Uterus (tissue), 3 donors: ENCODE measurements at regions not wholly inside any gene's neighbourhood (a gene's known extent, or its start where the extent isn't known, plus 50 kb on each side); places are given as distances from the start of the nearest gene placed in this dataset.

ENCODE experiments used
- DNase-seq, 2 donors: peaks; one replicate each; pipeline ENCODE4 v3.0.0-alpha.2; 2019 to 2020
- H3K27ac ChIP-seq, 2 donors: fragments of 200-600 bp; sonication (generic); 1 replicate in 1 of 2; 2 replicates in 1 of 2; pipeline ENCODE4 v1.5.1; 2016 to 2018
- H3K27me3 ChIP-seq, 2 donors: fragments of 200-600 bp; sonication (generic); one replicate each; pipeline ENCODE4 v1.5.1; 2018 to 2019; ENCODE audit warnings: control low read depth in 1 of 2
- H3K36me3 ChIP-seq, 2 donors: fragments of 200-600 bp; sonication (generic); one replicate each; pipeline ENCODE4 v1.5.1; 2019; ENCODE audit warnings: control low read depth in 1 of 2
- H3K4me1 ChIP-seq, 2 donors: fragments of 200-600 bp; sonication (generic); one replicate each; pipeline ENCODE4 v1.5.1; 2018 to 2019; ENCODE audit warnings: control low read depth in 1 of 2
- H3K4me3 ChIP-seq, 2 donors: fragments of 200-600 bp; sonication (generic); 1 replicate in 1 of 2; 2 replicates in 1 of 2; pipeline ENCODE4 v1.5.1; 2018 to 2019; ENCODE audit warnings: mild to moderate bottlenecking in 1 of 2
- H3K9me3 ChIP-seq, 2 donors: fragments of 200-600 bp; sonication (generic); one replicate each; pipeline ENCODE4 v1.5.1; 2019; ENCODE audit warnings: control low read depth in 1 of 2
- CTCF ChIP-seq, 4 experiments: fragments of 200-600 bp in 2 of 4; fragments of 450-650 bp in 2 of 4; sonication (generic) in 2 of 4; IDR thresholded peaks; one replicate each; pipeline ENCODE4 v1.5.1; 2016 to 2019; ENCODE audit warnings: antibody characterized with exemption in 4 of 4, mild to moderate bottlenecking in 2 of 4, moderate library complexity in 1 of 4
- POLR2A ChIP-seq, 2 donors: fragments of 450-650 bp; IDR thresholded peaks; one replicate each; pipeline ENCODE4 v1.6.1; 2016; ENCODE audit warnings: antibody characterized with exemption in 2 of 2, mild to moderate bottlenecking in 1 of 2, moderate library complexity in 1 of 2
- intact Hi-C: fragments of 100-400 bp; cut with DNase I; formaldehyde crosslinking; loops from one replicate; pipeline ENCODE4 v1.15.1; 2023; ENCODE audit warnings: low total_unique reads
- donor health status: DM: yes; HTN: yes; CAD: no.

- no peak for DNase-seq
- no peaks in the 10 kb centered on the region for H3K36me3 ChIP-seq
- no peak overlapping the region for H3K27ac ChIP-seq
- no peaks in the 10 kb centered on the region for H3K4me1 ChIP-seq
- intact Hi-C loops = no loop called here
- H3K27me3 ChIP-seq = no peaks in the 10 kb centered on the region
- H3K9me3 ChIP-seq = no peaks in the 10 kb centered on the region
- no peak for TF ChIP-seq POLR2A (IDR thresholded peaks at IDR 0.05)
- no peak for TF ChIP-seq CTCF (IDR thresholded peaks at IDR 0.05)
- H3K4me3 ChIP-seq = no peak overlapping the region
Measured at GRCh38 chr5:77842243-77842642, 66.1 kb upstream of the TBCA start.

- H3K27ac ChIP-seq = no peak overlapping the region
- no peaks in the 10 kb centered on the region for H3K36me3 ChIP-seq
- TF ChIP-seq CTCF (IDR thresholded peaks at IDR 0.05) (no peak), POLR2A (IDR thresholded peaks at IDR 0.05) (no peak)
- H3K4me3 ChIP-seq = no peak overlapping the region
- no peaks in the 10 kb centered on the region for H3K27me3 ChIP-seq
- no peaks in the 10 kb centered on the region for H3K4me1 ChIP-seq
- intact Hi-C loops = no loop called here
- no peak for DNase-seq
- H3K9me3 ChIP-seq = no peaks in the 10 kb centered on the region
Measured at GRCh38 chr5:77841616-77842015, 65.5 kb upstream of the TBCA start.

GRCh38 chr5:77840930-77841329 is 64.8 kb upstream of the TBCA start:
- TF ChIP-seq CTCF (IDR thresholded peaks at IDR 0.05) (no peak), POLR2A (IDR thresholded peaks at IDR 0.05) (no peak)
- DNase-seq = no peak
- intact Hi-C loops = no loop called here
- no peaks in the 10 kb centered on the region for H3K27me3 ChIP-seq
- H3K4me1 ChIP-seq = no peaks in the 10 kb centered on the region
- H3K36me3 ChIP-seq = no peaks in the 10 kb centered on the region
- no peak overlapping the region for H3K27ac ChIP-seq
- no peaks in the 10 kb centered on the region for H3K9me3 ChIP-seq
- no peak overlapping the region for H3K4me3 ChIP-seq

- no peak for DNase-seq
- Histone ChIP-seq H3K27ac (no peak overlapping the region), H3K36me3 (no peaks in the 10 kb centered on the region), H3K9me3 (no peaks in the 10 kb centered on the region), H3K4me3 (no peak overlapping the region), H3K27me3 (no peaks in the 10 kb centered on the region), H3K4me1 (no peaks in the 10 kb centered on the region)
- TF ChIP-seq POLR2A (IDR thresholded peaks at IDR 0.05) = no peak
- no peak for TF ChIP-seq CTCF (IDR thresholded peaks at IDR 0.05)
- intact Hi-C loops = no loop called here
Measured at GRCh38 chr5:77839691-77840090, 63.6 kb upstream of the TBCA start.

- no peaks in the 10 kb centered on the region for H3K36me3 ChIP-seq
- H3K4me1 ChIP-seq = no peaks in the 10 kb centered on the region
- no peak overlapping the region for H3K4me3 ChIP-seq
- TF ChIP-seq POLR2A (IDR thresholded peaks at IDR 0.05) (no peak), CTCF (IDR thresholded peaks at IDR 0.05) (no peak)
- intact Hi-C loops = no loop called here
- H3K9me3 ChIP-seq = no peaks in the 10 kb centered on the region
- H3K27me3 ChIP-seq = peaks cover 0 to 4% of the 10 kb centered on the region in 2 donors
- DNase-seq = no peak
- no peak overlapping the region for H3K27ac ChIP-seq
Measured at GRCh38 chr5:77832938-77833337, 56.8 kb upstream of the TBCA start.
